ENCODE measurements at regions not wholly inside any gene's neighbourhood (a gene's known extent, or its start where the extent isn't known, plus 50 kb on each side); places are given as distances from the start of the nearest gene placed in this dataset.

GRCh38 chr5:112036206-112036605 is 279.2 kb upstream of the NREP start:
- no peak for TF ChIP-seq CTCF (conservative IDR thresholded peaks at IDR 0.05; ENCODE audit: low read depth, low read length)
- TF ChIP-seq EZH2 (IDR thresholded peaks at IDR 0.05; ENCODE audit: borderline replicate concordance, low read depth, low read length, poor library complexity, severe bottlenecking): no peak

Measured in A673 (cell line).